ENCODE measurements at regions not wholly inside any gene's neighbourhood (a gene's known extent, or its start where the extent isn't known, plus 50 kb on each side); places are given as distances from the start of the nearest gene placed in this dataset.

DNA sequence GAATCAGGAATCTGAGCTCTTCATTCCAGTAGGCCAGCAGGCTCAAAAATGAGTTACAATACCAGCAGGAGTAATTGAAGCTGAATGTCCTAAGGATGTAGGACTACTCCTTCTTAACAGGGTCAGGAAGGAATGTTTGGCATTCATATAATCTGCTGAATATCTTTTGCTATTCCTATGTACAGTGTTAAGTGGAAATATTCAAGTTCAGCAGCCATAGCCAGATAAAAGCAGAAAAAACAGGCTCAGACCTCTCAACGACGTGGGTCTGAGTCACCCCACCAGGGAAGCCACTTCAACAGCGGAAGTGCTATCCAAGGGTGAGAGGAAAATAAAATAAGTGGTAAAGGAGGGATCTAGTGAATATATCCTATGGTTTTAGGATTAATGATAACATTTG, 577.0 kb downstream of the SPOCK3 start:
- no peak for TF ChIP-seq EZH2phosphoT487 (IDR thresholded peaks at IDR 0.05; ENCODE audit: insufficient read depth, low read depth)
- TF ChIP-seq EZH2 (IDR thresholded peaks at IDR 0.05; ENCODE audit: insufficient read depth, poor library complexity, severe bottlenecking) = no peak

Measured in GM23248 (cell line).